Glutamatergic neuron (in vitro differentiated cells): ENCODE measurements at regions not wholly inside any gene's neighbourhood (a gene's known extent, or its start where the extent isn't known, plus 50 kb on each side); places are given as distances from the start of the nearest gene placed in this dataset.

Source experiments
- DNase-seq: peaks from one replicate; pipeline ENCODE4 v3.0.0; 2022
- H3K27ac Mint-ChIP-seq: one replicate; pipeline ENCODE4 v1.8.0; 2020; ENCODE audit warnings: mild to moderate bottlenecking, mixed read lengths, inconsistent platforms; ENCODE audit not compliant: unreplicated experiment
- H3K27me3 Mint-ChIP-seq: one replicate; pipeline ENCODE4 v1.8.0; 2020; ENCODE audit warnings: mild to moderate bottlenecking, moderate library complexity, mixed read lengths, inconsistent platforms; ENCODE audit not compliant: unreplicated experiment
- H3K36me3 Mint-ChIP-seq: one replicate; pipeline ENCODE4 v1.8.0; 2020; ENCODE audit warnings: mild to moderate bottlenecking, mixed read lengths, inconsistent platforms; ENCODE audit not compliant: unreplicated experiment
- H3K4me1 Mint-ChIP-seq: one replicate; pipeline ENCODE4 v1.8.0; 2020; ENCODE audit warnings: mild to moderate bottlenecking, low read depth, mixed read lengths, inconsistent platforms; ENCODE audit not compliant: unreplicated experiment
- H3K4me3 Mint-ChIP-seq: one replicate; pipeline ENCODE4 v1.8.0; 2020; ENCODE audit warnings: mild to moderate bottlenecking, mixed read lengths, inconsistent platforms; ENCODE audit not compliant: unreplicated experiment
- H3K9me3 Mint-ChIP-seq: one replicate; pipeline ENCODE4 v1.8.0; 2020; ENCODE audit warnings: mild to moderate bottlenecking, moderate library complexity, mixed read lengths, inconsistent platforms; ENCODE audit not compliant: unreplicated experiment
- CTCF ChIP-seq: fragments of 200-600 bp; sonication (generic); IDR thresholded peaks from one replicate; pipeline ENCODE4 v1.5.0; 2021; ENCODE audit not compliant: partially characterized antibody, unreplicated experiment

DNA sequence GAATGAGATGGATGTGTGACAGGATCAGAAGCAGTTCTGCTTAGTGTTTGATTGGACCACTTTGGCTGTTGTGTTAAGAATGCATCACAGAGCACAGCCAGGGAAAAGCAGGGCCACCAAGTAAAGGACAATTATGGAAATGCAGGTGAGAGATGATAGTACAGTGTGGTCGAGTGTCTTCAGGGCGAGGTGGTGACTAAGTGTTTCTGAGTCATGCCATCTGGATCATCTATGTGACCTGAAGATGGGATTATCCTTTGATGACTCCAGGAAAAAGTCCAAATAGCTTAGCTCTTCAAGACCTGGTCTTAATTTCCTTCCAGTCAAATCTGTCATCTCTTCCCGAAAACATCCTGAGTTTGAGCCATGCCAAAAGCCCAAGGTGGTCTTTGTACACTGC lies 523.2 kb upstream of the IGFBP3 start:
- DNase-seq = no peak
- Mint-ChIP-seq H3K4me3 (no peak overlapping the region), H3K36me3 (peaks cover 4% of the 10 kb centered on the region), H3K27ac (no peak overlapping the region), H3K27me3 (peaks cover 6% of the 10 kb centered on the region), H3K4me1 (no peaks in the 10 kb centered on the region), H3K9me3 (peaks cover 4% of the 10 kb centered on the region)
- no peak for TF ChIP-seq CTCF

DNA sequence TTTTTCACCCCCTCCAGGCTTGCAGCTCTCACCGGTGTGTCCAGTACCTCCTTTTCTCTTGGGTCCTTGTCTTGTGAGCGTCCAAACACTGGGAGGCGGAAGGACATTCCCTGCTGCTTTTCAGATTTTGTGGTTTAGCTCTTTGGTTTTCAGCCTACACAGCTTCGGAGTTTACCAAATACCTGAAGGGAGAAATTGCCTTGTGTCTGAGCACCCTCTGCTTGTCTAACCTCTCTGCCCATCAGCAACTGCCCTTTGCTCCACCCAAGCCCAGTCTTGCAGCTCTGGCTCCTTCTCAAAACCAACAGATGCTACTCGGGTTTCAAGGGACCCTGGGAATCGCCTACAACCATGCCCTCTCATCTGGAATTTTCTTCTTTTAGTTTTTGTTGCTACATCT lies 519.1 kb upstream of the IGFBP3 start:
- Mint-ChIP-seq H3K27me3 (peaks cover 2% of the 10 kb centered on the region), H3K4me1 (no peaks in the 10 kb centered on the region), H3K9me3 (no peaks in the 10 kb centered on the region), H3K4me3 (no peak overlapping the region), H3K36me3 (peaks cover 4% of the 10 kb centered on the region), H3K27ac (no peak overlapping the region)
- DNase-seq = no peak
- no peak for TF ChIP-seq CTCF

- no peaks in the 10 kb centered on the region for H3K4me1 Mint-ChIP-seq
- H3K9me3 Mint-ChIP-seq = peaks cover 2% of the 10 kb centered on the region
- no peak for DNase-seq
- no peaks in the 10 kb centered on the region for H3K36me3 Mint-ChIP-seq
- no peak overlapping the region for H3K4me3 Mint-ChIP-seq
- no peaks in the 10 kb centered on the region for H3K27me3 Mint-ChIP-seq
- no peak overlapping the region for H3K27ac Mint-ChIP-seq
- no peak for TF ChIP-seq CTCF
Measured at GRCh38 chr7:46432708-46433107, 511.6 kb upstream of the IGFBP3 start.

GRCh38 chr7:46428295-46428694 lies 507.2 kb upstream of the IGFBP3 start:
- H3K27me3 Mint-ChIP-seq = no peaks in the 10 kb centered on the region
- no peak overlapping the region for H3K27ac Mint-ChIP-seq
- no peak for TF ChIP-seq CTCF

GRCh38 chr7:46424934-46425333 lies 503.9 kb upstream of the IGFBP3 start:
- no peaks in the 10 kb centered on the region for H3K4me1 Mint-ChIP-seq
- peaks cover 3% of the 10 kb centered on the region for H3K9me3 Mint-ChIP-seq
- no peak overlapping the region for H3K27ac Mint-ChIP-seq
- no peaks in the 10 kb centered on the region for H3K27me3 Mint-ChIP-seq
- H3K4me3 Mint-ChIP-seq = no peak overlapping the region
- no peaks in the 10 kb centered on the region for H3K36me3 Mint-ChIP-seq
- DNase-seq = no peak
- TF ChIP-seq CTCF = no peak

More at GRCh38 chr7:46428295-46428694, 507.2 kb upstream of the IGFBP3 start:
- Mint-ChIP-seq H3K36me3 (no peaks in the 10 kb centered on the region), H3K9me3 (peaks cover 3% of the 10 kb centered on the region), H3K4me1 (no peaks in the 10 kb centered on the region), H3K4me3 (no peak overlapping the region)
- DNase-seq = no peak
